ENCODE measurements at regions not wholly inside any gene's neighbourhood (a gene's known extent, or its start where the extent isn't known, plus 50 kb on each side); places are given as distances from the start of the nearest gene placed in this dataset.

DNA sequence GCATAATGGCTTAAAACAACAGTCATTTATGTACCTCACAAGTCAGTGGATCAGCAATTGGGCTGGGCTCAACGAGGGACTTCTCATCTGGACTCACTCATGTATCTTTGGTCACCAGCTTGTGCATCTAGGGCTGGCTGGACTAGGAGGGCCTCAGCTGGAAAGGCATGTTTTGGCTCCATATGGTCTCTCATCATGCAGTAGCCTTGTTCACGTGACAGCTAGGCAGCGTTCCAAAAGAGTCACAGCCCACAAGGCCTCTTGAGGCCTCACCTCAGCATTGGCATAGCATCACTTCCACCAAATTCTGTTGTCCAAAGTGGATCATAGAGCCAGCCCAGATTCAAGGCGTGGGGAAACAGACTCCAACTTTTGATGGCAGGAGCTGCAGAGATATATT, 110.1 kb downstream of the MAFB start:
- TF ChIP-seq, protein P1, sequence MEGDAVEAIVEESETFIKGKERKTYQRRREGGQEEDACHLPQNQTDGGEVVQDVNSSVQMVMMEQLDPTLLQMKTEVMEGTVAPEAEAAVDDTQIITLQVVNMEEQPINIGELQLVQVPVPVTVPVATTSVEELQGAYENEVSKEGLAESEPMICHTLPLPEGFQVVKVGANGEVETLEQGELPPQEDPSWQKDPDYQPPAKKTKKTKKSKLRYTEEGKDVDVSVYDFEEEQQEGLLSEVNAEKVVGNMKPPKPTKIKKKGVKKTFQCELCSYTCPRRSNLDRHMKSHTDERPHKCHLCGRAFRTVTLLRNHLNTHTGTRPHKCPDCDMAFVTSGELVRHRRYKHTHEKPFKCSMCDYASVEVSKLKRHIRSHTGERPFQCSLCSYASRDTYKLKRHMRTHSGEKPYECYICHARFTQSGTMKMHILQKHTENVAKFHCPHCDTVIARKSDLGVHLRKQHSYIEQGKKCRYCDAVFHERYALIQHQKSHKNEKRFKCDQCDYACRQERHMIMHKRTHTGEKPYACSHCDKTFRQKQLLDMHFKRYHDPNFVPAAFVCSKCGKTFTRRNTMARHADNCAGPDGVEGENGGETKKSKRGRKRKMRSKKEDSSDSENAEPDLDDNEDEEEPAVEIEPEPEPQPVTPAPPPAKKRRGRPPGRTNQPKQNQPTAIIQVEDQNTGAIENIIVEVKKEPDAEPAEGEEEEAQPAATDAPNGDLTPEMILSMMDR (conservative IDR thresholded peaks at IDR 0.05; ENCODE audit: low read length), result no peak
- TF ChIP-seq EZH2phosphoT487 (IDR thresholded peaks at IDR 0.05; ENCODE audit: borderline replicate concordance), result no peak
